GM18517 (cell line): ENCODE measurements at regions not wholly inside any gene's neighbourhood (a gene's known extent, or its start where the extent isn't known, plus 50 kb on each side); places are given as distances from the start of the nearest gene placed in this dataset.
"Not testable (repeated sequence)": the region's sequence is repeated elsewhere in the genome, so short reads cannot be mapped to it uniquely, and the experiment has no call there.

Experiments used
- ATAC-seq: cut with Tn5 transposase; IDR thresholded peaks from one replicate; pipeline ENCODE4 v1.9.1; 2021; ENCODE audit warnings: mild to moderate bottlenecking, moderate library complexity; ENCODE audit not compliant: unreplicated experiment

- no peak for ATAC-seq
Observed at GRCh38 chr6:14472255-14472985, 354.8 kb downstream of the CD83 start.

GRCh38 chr6:14472986-14473337, 355.4 kb downstream of the CD83 start:
- ATAC-seq = no peak

GRCh38 chr6:14474816-14475215, 357.2 kb downstream of the CD83 start:
- ATAC-seq = no peak

GRCh38 chr6:14475306-14475705, 357.7 kb downstream of the CD83 start:
- ATAC-seq = no peak

- ATAC-seq = no peak
Observed at GRCh38 chr6:14476793-14477531, 359.4 kb downstream of the CD83 start.

GRCh38 chr6:14477559-14477958, 360.0 kb downstream of the CD83 start:
- no peak for ATAC-seq

- ATAC-seq = no peak
Observed at GRCh38 chr6:14478381-14479225, 361.0 kb downstream of the CD83 start.

- not testable (repeated sequence) for ATAC-seq
Observed at GRCh38 chr6:14481946-14482345, 364.4 kb downstream of the CD83 start.

GRCh38 chr6:14487625-14488024, 370.1 kb downstream of the CD83 start:
- ATAC-seq = no peak

GRCh38 chr6:14488180-14488579, 370.6 kb downstream of the CD83 start:
- no peak for ATAC-seq

GRCh38 chr6:14489445-14489844, 371.9 kb downstream of the CD83 start:
- ATAC-seq = no peak

- no peak for ATAC-seq
Observed at GRCh38 chr6:14498748-14499147, 381.2 kb downstream of the CD83 start.

- ATAC-seq = no peak
Observed at GRCh38 chr6:14499309-14499708, 381.7 kb downstream of the CD83 start.

GRCh38 chr6:14499841-14500240, 382.3 kb downstream of the CD83 start:
- ATAC-seq = no peak

GRCh38 chr6:14500809-14501208, 383.2 kb downstream of the CD83 start:
- ATAC-seq = no peak

- no peak for ATAC-seq
Observed at GRCh38 chr6:14501240-14501639, 383.7 kb downstream of the CD83 start.

- ATAC-seq = no peak
Observed at GRCh38 chr6:14501914-14502313, 384.3 kb downstream of the CD83 start.

GRCh38 chr6:14502551-14502950, 385.0 kb downstream of the CD83 start:
- ATAC-seq = no peak

GRCh38 chr6:14505401-14505800, 387.8 kb downstream of the CD83 start:
- ATAC-seq = no peak

- no peak for ATAC-seq
Observed at GRCh38 chr6:14506656-14507246, 389.2 kb downstream of the CD83 start.

- ATAC-seq = no peak
Observed at GRCh38 chr6:14509120-14509519, 391.5 kb downstream of the CD83 start.
